PC-3 (cell line): ENCODE measurements at regions not wholly inside any gene's neighbourhood (a gene's known extent, or its start where the extent isn't known, plus 50 kb on each side); places are given as distances from the start of the nearest gene placed in this dataset.

ENCODE experiments used
- EZH2 ChIP-seq: fragments of 300-600 bp; sonication (generic); IDR thresholded peaks from one replicate; pipeline ENCODE4 v1.6.1; 2017; ENCODE audit warnings: antibody characterized with exemption, mild to moderate bottlenecking, low read length; ENCODE audit not compliant: unreplicated experiment
- EZH2phosphoT487 ChIP-seq: fragments of 300-600 bp; sonication (generic); IDR thresholded peaks from 2 replicates; pipeline ENCODE4 v1.6.1; 2018; ENCODE audit warnings: mild to moderate bottlenecking, antibody characterized with exemption, low read length, borderline replicate concordance
- TF ChIP-seq, protein P1 (sequence below): fragments of 300-600 bp; sonication (generic); conservative IDR thresholded peaks from 2 replicates; pipeline ENCODE4 v1.5.1; 2017; ENCODE audit warnings: antibody characterized with exemption, low read depth, mild to moderate bottlenecking, low read length

DNA sequence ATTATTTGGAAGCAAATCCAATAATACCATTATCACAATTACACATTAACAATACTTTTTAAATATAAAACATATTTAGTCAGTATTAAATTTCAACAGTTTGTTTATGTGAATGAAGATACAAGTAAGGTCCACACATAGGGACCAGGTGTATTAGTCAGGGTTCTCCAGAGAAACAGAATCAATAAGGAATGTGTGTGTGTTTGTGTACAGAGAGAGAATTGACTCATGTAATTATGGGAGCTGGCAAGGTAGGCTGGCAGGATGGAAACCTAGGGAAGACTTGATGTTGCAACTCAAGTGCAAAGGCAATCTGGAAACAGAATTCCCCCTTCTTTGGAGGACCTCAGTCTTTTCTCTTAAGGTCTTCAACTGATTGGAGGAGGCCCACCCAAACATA lies 123.2 kb upstream of the OTX2 start:
- TF ChIP-seq, protein P1, sequence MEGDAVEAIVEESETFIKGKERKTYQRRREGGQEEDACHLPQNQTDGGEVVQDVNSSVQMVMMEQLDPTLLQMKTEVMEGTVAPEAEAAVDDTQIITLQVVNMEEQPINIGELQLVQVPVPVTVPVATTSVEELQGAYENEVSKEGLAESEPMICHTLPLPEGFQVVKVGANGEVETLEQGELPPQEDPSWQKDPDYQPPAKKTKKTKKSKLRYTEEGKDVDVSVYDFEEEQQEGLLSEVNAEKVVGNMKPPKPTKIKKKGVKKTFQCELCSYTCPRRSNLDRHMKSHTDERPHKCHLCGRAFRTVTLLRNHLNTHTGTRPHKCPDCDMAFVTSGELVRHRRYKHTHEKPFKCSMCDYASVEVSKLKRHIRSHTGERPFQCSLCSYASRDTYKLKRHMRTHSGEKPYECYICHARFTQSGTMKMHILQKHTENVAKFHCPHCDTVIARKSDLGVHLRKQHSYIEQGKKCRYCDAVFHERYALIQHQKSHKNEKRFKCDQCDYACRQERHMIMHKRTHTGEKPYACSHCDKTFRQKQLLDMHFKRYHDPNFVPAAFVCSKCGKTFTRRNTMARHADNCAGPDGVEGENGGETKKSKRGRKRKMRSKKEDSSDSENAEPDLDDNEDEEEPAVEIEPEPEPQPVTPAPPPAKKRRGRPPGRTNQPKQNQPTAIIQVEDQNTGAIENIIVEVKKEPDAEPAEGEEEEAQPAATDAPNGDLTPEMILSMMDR = no peak
- TF ChIP-seq EZH2 (no peak), EZH2phosphoT487 (no peak)
